GM12878 (cell line): ENCODE measurements at regions not wholly inside any gene's neighbourhood (a gene's known extent, or its start where the extent isn't known, plus 50 kb on each side); places are given as distances from the start of the nearest gene placed in this dataset.

Source experiments
- ATAC-seq: fragments of 200-7000 bp; cut with Tn5 transposase; 3 replicates; pipeline ENCODE4 v1.9.1; 2020; ENCODE audit warnings: mild to moderate bottlenecking, moderate library complexity
- BruUV-seq: library from RNA; stranded (reverse); fragments of 400-500 nt; replicated peaks from 2 replicates; lab custom pipeline; 2021; lab: Mats Ljungman, UMichigan
- CTCF ChIA-PET: fragments of 300-600 bp; sonication (Branson Sonifier 250); formaldehyde crosslinking; extraction: SDS; loops from one replicate; lab custom pipeline; 2021; ENCODE audit warnings: inconsistent platforms; lab: Yijun Ruan, JAX
- POLR2A ChIA-PET: fragments of 350-600 bp; formaldehyde crosslinking; extraction: SDS; loops from one replicate; lab custom pipeline; 2021; ENCODE audit warnings: inconsistent platforms; lab: Charles Lee
- RAD21 ChIA-PET: fragments of 300-600 bp; sonication (Branson Sonifier 250); formaldehyde crosslinking; loops from one replicate; lab custom pipeline; 2023; ENCODE audit warnings: antibody characterized with exemption; ENCODE audit not compliant: unreplicated experiment; lab: Charles Lee
- SMC1A ChIA-PET: fragments of 300-600 bp; sonication (Branson Sonifier 250); formaldehyde crosslinking; loops from one replicate; lab custom pipeline; 2023; ENCODE audit not compliant: unreplicated experiment, uncharacterized antibody; lab: Charles Lee
- DNase-seq: peaks from one replicate; pipeline ENCODE4 v3.0.0-alpha.2; 2011; ENCODE audit warnings: low read depth, low spot score
- FAIRE-seq: peaks from 3 replicates; lab custom pipeline; 2011; peaks lifted over from hg19 to GRCh38; lab: Jason Lieb, UNC
- H2AFZ ChIP-seq: 2 replicates; pipeline ENCODE4 v1.6.0; 2011; ENCODE audit warnings: low read depth, low read length, control low read depth; ENCODE audit not compliant: control insufficient read depth
- H3K27ac ChIP-seq: 2 replicates; pipeline ENCODE4 v1.5.1; 2011; ENCODE audit warnings: control low read depth; ENCODE audit not compliant: control insufficient read depth, insufficient read depth
- H3K27me3 ChIP-seq, 2 experiments: replicated peaks in 1 of 2; 2 replicates each; pipeline versions ENCODE4 v1.6.0 to v1.6.1; 2011; ENCODE audit warnings: low read length in 1 of 2; ENCODE audit not compliant: control insufficient read depth in 2 of 2, insufficient read depth in 2 of 2
- H3K36me3 ChIP-seq, 2 experiments: 2 replicates each; pipeline ENCODE4 v1.5.1; 2011; ENCODE audit warnings: low read length in 1 of 2; ENCODE audit not compliant: control insufficient read depth in 2 of 2, insufficient read depth in 2 of 2
- H3K4me1 ChIP-seq: 2 replicates; pipeline ENCODE4 v1.6.1; 2011; ENCODE audit warnings: mild to moderate bottlenecking, low read length, moderate library complexity, mixed read lengths; ENCODE audit not compliant: control insufficient read depth, insufficient read depth
- H3K4me2 ChIP-seq: 2 replicates; pipeline ENCODE4 v1.6.0; 2011; ENCODE audit warnings: control low read depth; ENCODE audit not compliant: control insufficient read depth, insufficient read depth
- H3K4me3 ChIP-seq: fragments of 200-600 bp; sonication (generic); 2 replicates; pipeline ENCODE4 v1.5.1; 2016
- H3K79me2 ChIP-seq: 2 replicates; pipeline ENCODE4 v1.6.0; 2011; ENCODE audit warnings: low read length; ENCODE audit not compliant: control insufficient read depth, insufficient read depth
- H3K9ac ChIP-seq: 2 replicates; pipeline ENCODE4 v1.8.0; 2011; ENCODE audit warnings: low read length, control low read depth, mixed read lengths; ENCODE audit not compliant: control insufficient read depth, insufficient read depth
- H3K9me3 ChIP-seq: replicated peaks from 3 replicates; pipeline ENCODE4 v1.5.1; 2011; ENCODE audit warnings: mild to moderate bottlenecking, low read length; ENCODE audit not compliant: control insufficient read depth, insufficient read depth
- H4K20me1 ChIP-seq: 2 replicates; pipeline ENCODE4 v1.6.0; 2011; ENCODE audit not compliant: control insufficient read depth, insufficient read depth
- ATF2 ChIP-seq: IDR thresholded peaks from 2 replicates; pipeline ENCODE4 v1.6.1; 2012; ENCODE audit warnings: low read length, inconsistent platforms
- E2F8 ChIP-seq: fragments of 450-650 bp; IDR thresholded peaks from 2 replicates; pipeline ENCODE4 v1.6.1; 2018; ENCODE audit warnings: mild to moderate bottlenecking, low read depth, moderate library complexity; ENCODE audit not compliant: partially characterized antibody
- EP300 ChIP-seq, 2 experiments: fragments of 150-350 bp in 1 of 2; IDR thresholded peaks; 2 replicates each; pipeline ENCODE4 v1.6.1; 2011 to 2012; ENCODE audit warnings: low read depth in 2 of 2, low read length in 2 of 2, borderline replicate concordance in 1 of 2, improper control_type of control experiment in 1 of 2, inconsistent platforms in 1 of 2; ENCODE audit not compliant: control insufficient read depth in 1 of 2
- FOXK2 ChIP-seq: fragments of 450-650 bp; IDR thresholded peaks from 2 replicates; pipeline ENCODE4 v1.6.1; 2017; ENCODE audit warnings: mild to moderate bottlenecking, moderate library complexity
- IKZF2 ChIP-seq, 2 experiments: fragments of 450-650 bp; IDR thresholded peaks; 2 replicates each; pipeline ENCODE4 v1.6.1; 2017; ENCODE audit warnings: mild to moderate bottlenecking in 2 of 2, moderate library complexity in 2 of 2
- NFYA ChIP-seq: IDR thresholded peaks from 2 replicates; pipeline ENCODE4 v1.6.1; 2011; ENCODE audit warnings: low read depth, mild to moderate bottlenecking, low read length, improper control_type of control experiment, borderline replicate concordance
- NR2C2 ChIP-seq: IDR thresholded peaks from 2 replicates; pipeline ENCODE4 v1.6.1; 2011; ENCODE audit warnings: borderline replicate concordance, low read depth; ENCODE audit not compliant: control insufficient read depth, insufficient read length
- POLR2AphosphoS2 ChIP-seq: IDR thresholded peaks from 2 replicates; pipeline ENCODE4 v1.6.1; 2011; ENCODE audit warnings: low read depth, mild to moderate bottlenecking, low read length, improper control_type of control experiment, moderate library complexity
- POU2F2 ChIP-seq: IDR thresholded peaks from 3 replicates; pipeline ENCODE4 v1.6.1; 2011; ENCODE audit warnings: low read depth, mild to moderate bottlenecking, low read length, borderline replicate concordance
- SMAD5 ChIP-seq: IDR thresholded peaks from 2 replicates; pipeline ENCODE4 v1.6.1; 2016; ENCODE audit warnings: antibody characterized with exemption, low read depth
- ZBED1 ChIP-seq: IDR thresholded peaks from 2 replicates; pipeline ENCODE4 v1.6.1; 2016; ENCODE audit warnings: borderline replicate concordance
- ZBTB4 ChIP-seq: fragments of 450-650 bp; formaldehyde crosslinking; IDR thresholded peaks from 2 replicates; pipeline ENCODE4 v1.4.0; 2022; ENCODE audit warnings: mild to moderate bottlenecking, moderate library complexity
- ZNF217 ChIP-seq: fragments of 450-650 bp; IDR thresholded peaks from 2 replicates; pipeline ENCODE4 v1.6.1; 2017; ENCODE audit warnings: antibody characterized with exemption, mild to moderate bottlenecking
- WGBS: methylation state at CpG from one replicate; pipeline ENCODE4 v1.1.6; 2016; ENCODE audit warnings: low lambda C conversion rate; ENCODE audit not compliant: insufficient replicate concordance, insufficient coverage; ENCODE audit errors: missing lambda C conversion rate; 5-methylcytosine and 5-hydroxymethylcytosine counted together
- in situ Hi-C: fragments of 300-500 bp; cut with MboI; formaldehyde crosslinking; loops from 9 replicates; pipeline ENCODE4 v1.14.3; 2018; ENCODE audit warnings: mixed read lengths
- intact Hi-C: fragments of 100-400 bp; cut with micrococcal nuclease; formaldehyde crosslinking; loops from one replicate; pipeline ENCODE4 v1.14.2; 2022; ENCODE audit not compliant: unreplicated experiment

- TF ChIP-seq ZBTB4 (CRISPR knock-in tag) (no peak), E2F8 (no peak), POLR2AphosphoS2 (no peak), ZBED1 (no peak), SMAD5 (no peak), FOXK2 (no peak), EP300 (IDR thresholded peaks at IDR 0.05; ENCODE audit: borderline replicate concordance in 1 of 2, control insufficient read depth in 1 of 2, low read depth in 2 of 2, low read length in 2 of 2) (no peak), POU2F2 (no peak), NFYA (no peak), IKZF2 (IDR thresholded peaks at IDR 0.05) (no peak), ATF2 (no peak), ZNF217 (no peak), NR2C2 (no peak)
- TF ChIP-seq, all 136 proteins: peak for 0
- SMC1A ChIA-PET = no interaction called here
- 38% methylated on average over 7 of the region's 7 CpGs for WGBS
Measured at GRCh38 chrX:142593361-142593862, 388.3 kb upstream of the MAGEC2 start.

More at GRCh38 chrX:142593361-142593862, 388.3 kb upstream of the MAGEC2 start:
- Histone ChIP-seq H3K36me3 (no peaks in the 10 kb centered on the region), H3K9me3 (no peaks in the 10 kb centered on the region), H3K27ac (no peak overlapping the region), H3K27me3 (no peaks in the 10 kb centered on the region), H3K4me3 (no peak overlapping the region), H3K4me2 (no peak overlapping the region), H2AFZ (no peak overlapping the region), H4K20me1 (no peaks in the 10 kb centered on the region), H3K4me1 (no peaks in the 10 kb centered on the region), H3K9ac (no peak overlapping the region), H3K79me2 (no peaks in the 10 kb centered on the region)
- RAD21 ChIA-PET = no interaction called here
- in situ Hi-C loops (no loop called here), intact Hi-C loops (no loop called here)
- DNase-seq = no peak
- POLR2A ChIA-PET = no interaction called here
- no peak for ATAC-seq
- no TSS peak for BruUV-seq
- CTCF ChIA-PET = no interaction called here
- no peak for FAIRE-seq
